ENCODE measurements at regions not wholly inside any gene's neighbourhood (a gene's known extent, or its start where the extent isn't known, plus 50 kb on each side); places are given as distances from the start of the nearest gene placed in this dataset.

GRCh38 chrX:20988118-20988517 is 386.1 kb upstream of the CNKSR2 start:
- no peak for TF ChIP-seq CTCF (IDR thresholded peaks at IDR 0.05; ENCODE audit: low read length, missing control alignments)
- no peak overlapping the region for H3K4me3 ChIP-seq (replicated peaks; ENCODE audit: low read depth, low read length)
- DNase-seq (ENCODE audit: low read depth), result peak; percentile 14

- no peak for DNase-seq (ENCODE audit: low read depth)
- no peak overlapping the region for H3K4me3 ChIP-seq (replicated peaks; ENCODE audit: low read depth, low read length)
- TF ChIP-seq CTCF (IDR thresholded peaks at IDR 0.05; ENCODE audit: low read length, missing control alignments), result no peak
Observed at GRCh38 chrX:20980426-20980825, 393.8 kb upstream of the CNKSR2 start.

- DNase-seq (ENCODE audit: low read depth), result peak; percentile 54
- no peak for TF ChIP-seq CTCF (IDR thresholded peaks at IDR 0.05; ENCODE audit: low read length, missing control alignments)
Observed at GRCh38 chrX:20974326-20974725, 399.9 kb upstream of the CNKSR2 start.

GRCh38 chrX:20973038-20973437 is 401.2 kb upstream of the CNKSR2 start:
- TF ChIP-seq CTCF (IDR thresholded peaks at IDR 0.05; ENCODE audit: low read length, missing control alignments), result no peak
- no peak overlapping the region for H3K4me3 ChIP-seq (replicated peaks; ENCODE audit: low read depth, low read length)
- DNase-seq (ENCODE audit: low read depth), result no peak

More at GRCh38 chrX:20974326-20974725, 399.9 kb upstream of the CNKSR2 start:
- H3K4me3 ChIP-seq (replicated peaks; ENCODE audit: low read depth, low read length), result no peak overlapping the region

- H3K4me3 ChIP-seq (replicated peaks; ENCODE audit: low read depth, low read length), result no peak overlapping the region
- no peak for DNase-seq (ENCODE audit: low read depth)
- TF ChIP-seq CTCF (IDR thresholded peaks at IDR 0.05; ENCODE audit: low read length, missing control alignments), result no peak
Observed at GRCh38 chrX:20971250-20971649, 403.0 kb upstream of the CNKSR2 start.

GRCh38 chrX:20969565-20969964 is 404.7 kb upstream of the CNKSR2 start:
- no peak for DNase-seq (ENCODE audit: low read depth)
- H3K4me3 ChIP-seq (replicated peaks; ENCODE audit: low read depth, low read length), result no peak overlapping the region
- TF ChIP-seq CTCF (IDR thresholded peaks at IDR 0.05; ENCODE audit: low read length, missing control alignments), result no peak

GRCh38 chrX:20968996-20969395 is 405.2 kb upstream of the CNKSR2 start:
- DNase-seq (ENCODE audit: low read depth), result peak; percentile 44
- no peak for TF ChIP-seq CTCF (IDR thresholded peaks at IDR 0.05; ENCODE audit: low read length, missing control alignments)

More at GRCh38 chrX:20968996-20969395, 405.2 kb upstream of the CNKSR2 start:
- no peak overlapping the region for H3K4me3 ChIP-seq (replicated peaks; ENCODE audit: low read depth, low read length)
